ENCODE measurements at regions not wholly inside any gene's neighbourhood (a gene's known extent, or its start where the extent isn't known, plus 50 kb on each side); places are given as distances from the start of the nearest gene placed in this dataset.

DNA sequence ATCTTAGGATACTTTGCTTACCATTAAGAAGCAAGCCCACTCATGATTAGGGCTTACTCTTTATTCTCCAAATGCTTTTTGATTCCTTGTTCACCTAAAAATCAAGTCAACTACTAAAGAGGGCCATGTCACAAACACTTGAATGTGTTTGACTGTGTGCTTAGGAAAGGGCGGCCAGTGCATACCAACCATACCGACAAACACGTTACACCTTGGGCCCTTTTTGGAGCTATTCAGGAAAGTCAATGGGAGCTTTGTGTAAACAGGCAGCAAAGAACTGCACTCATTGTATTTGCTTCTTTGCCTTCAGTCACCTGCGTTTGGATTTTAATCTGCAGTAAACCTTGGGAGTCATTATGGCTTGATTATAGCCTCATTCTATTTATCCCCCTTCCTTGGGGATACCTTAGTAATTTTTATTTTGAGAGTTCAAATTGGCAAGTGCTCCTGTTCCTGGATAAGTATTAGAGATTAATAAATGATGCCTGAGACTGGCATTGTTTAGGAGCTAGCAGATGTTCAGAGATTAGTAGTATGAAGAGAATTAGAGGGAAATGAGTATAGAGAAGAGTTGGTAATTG is 102.6 kb upstream of the HDGFL1 start:
- TF ChIP-seq, protein P1, sequence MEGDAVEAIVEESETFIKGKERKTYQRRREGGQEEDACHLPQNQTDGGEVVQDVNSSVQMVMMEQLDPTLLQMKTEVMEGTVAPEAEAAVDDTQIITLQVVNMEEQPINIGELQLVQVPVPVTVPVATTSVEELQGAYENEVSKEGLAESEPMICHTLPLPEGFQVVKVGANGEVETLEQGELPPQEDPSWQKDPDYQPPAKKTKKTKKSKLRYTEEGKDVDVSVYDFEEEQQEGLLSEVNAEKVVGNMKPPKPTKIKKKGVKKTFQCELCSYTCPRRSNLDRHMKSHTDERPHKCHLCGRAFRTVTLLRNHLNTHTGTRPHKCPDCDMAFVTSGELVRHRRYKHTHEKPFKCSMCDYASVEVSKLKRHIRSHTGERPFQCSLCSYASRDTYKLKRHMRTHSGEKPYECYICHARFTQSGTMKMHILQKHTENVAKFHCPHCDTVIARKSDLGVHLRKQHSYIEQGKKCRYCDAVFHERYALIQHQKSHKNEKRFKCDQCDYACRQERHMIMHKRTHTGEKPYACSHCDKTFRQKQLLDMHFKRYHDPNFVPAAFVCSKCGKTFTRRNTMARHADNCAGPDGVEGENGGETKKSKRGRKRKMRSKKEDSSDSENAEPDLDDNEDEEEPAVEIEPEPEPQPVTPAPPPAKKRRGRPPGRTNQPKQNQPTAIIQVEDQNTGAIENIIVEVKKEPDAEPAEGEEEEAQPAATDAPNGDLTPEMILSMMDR (IDR thresholded peaks at IDR 0.05), result no peak
- no peak for TF ChIP-seq POLR2A (IDR thresholded peaks at IDR 0.05)
- no peak for TF ChIP-seq EP300 (IDR thresholded peaks at IDR 0.05)

All from sigmoid colon (tissue), 4 donors.